Lung (tissue), 11 donors: ENCODE measurements at regions not wholly inside any gene's neighbourhood (a gene's known extent, or its start where the extent isn't known, plus 50 kb on each side); places are given as distances from the start of the nearest gene placed in this dataset.

ENCODE experiments used
- ATAC-seq: fragments of 200-7000 bp; cut with Tn5 transposase; one replicate; pipeline ENCODE4 v1.9.1; 2020; ENCODE audit warnings: moderate number of reproducible peaks; ENCODE audit not compliant: insufficient read depth, low FRiP score
- DNase-seq, 3 donors: peaks; one replicate each; pipeline ENCODE4 v3.0.0-alpha.2; 2013 to 2017
- H3K27ac ChIP-seq, 2 donors: one replicate each; pipeline ENCODE4 v1.5.1; 2013; ENCODE audit warnings: mild to moderate bottlenecking in 2 of 2, moderate library complexity in 2 of 2, control low read depth in 1 of 2, inconsistent platforms in 1 of 2, low read depth in 1 of 2, low read length in 1 of 2
- H3K27me3 ChIP-seq, 3 donors: one replicate each; pipeline ENCODE4 v1.5.1; 2013; ENCODE audit warnings: low read length in 2 of 3; ENCODE audit not compliant: control insufficient read depth in 3 of 3, insufficient read depth in 3 of 3
- H3K36me3 ChIP-seq, 4 donors: one replicate each; pipeline ENCODE4 v1.5.1; 2013; ENCODE audit warnings: low read length in 4 of 4, mild to moderate bottlenecking in 1 of 4, moderate library complexity in 1 of 4; ENCODE audit not compliant: control insufficient read depth in 4 of 4, insufficient read depth in 4 of 4
- H3K4me1 ChIP-seq, 5 donors: one replicate each; pipeline ENCODE4 v1.5.1; 2013; ENCODE audit warnings: low read length in 5 of 5, mild to moderate bottlenecking in 2 of 5, moderate library complexity in 1 of 5; ENCODE audit not compliant: control insufficient read depth in 5 of 5, insufficient read depth in 5 of 5
- H3K4me3 ChIP-seq: one replicate; pipeline ENCODE4 v1.5.1; 2013; ENCODE audit warnings: mild to moderate bottlenecking, control low read depth, moderate library complexity
- H3K9ac ChIP-seq, 2 donors: one replicate each; pipeline ENCODE4 v1.5.1; 2013; ENCODE audit warnings: low read length in 2 of 2, control low read depth in 1 of 2; ENCODE audit not compliant: insufficient read depth in 1 of 2
- H3K9me3 ChIP-seq, 4 donors: one replicate each; pipeline ENCODE4 v1.5.1; 2013; ENCODE audit warnings: low read length in 3 of 4, mild to moderate bottlenecking in 1 of 4, moderate library complexity in 1 of 4; ENCODE audit not compliant: control insufficient read depth in 4 of 4, insufficient read depth in 3 of 4
- WGBS, 2 donors: extraction: QIAGEN DNeasy Blood & Tissue Kit; methylation state at CpG; one replicate each; pipeline ENCODE4 v1.1.7; 2013; 5-methylcytosine and 5-hydroxymethylcytosine counted together
- TF ChIP-seq, protein P1 (sequence below): IDR thresholded peaks from 2 replicates; pipeline ENCODE4 v1.5.1; 2012; ENCODE audit warnings: mild to moderate bottlenecking; ENCODE audit errors: control extremely low read depth, extremely low read depth
- donor health status: control.
- donor health status: control.
- donor health status: Bipolar disorder and iron deficiency.
- donor health status: healthy.
- donor health status: DM: yes; HTN: yes; CAD: no.

DNA sequence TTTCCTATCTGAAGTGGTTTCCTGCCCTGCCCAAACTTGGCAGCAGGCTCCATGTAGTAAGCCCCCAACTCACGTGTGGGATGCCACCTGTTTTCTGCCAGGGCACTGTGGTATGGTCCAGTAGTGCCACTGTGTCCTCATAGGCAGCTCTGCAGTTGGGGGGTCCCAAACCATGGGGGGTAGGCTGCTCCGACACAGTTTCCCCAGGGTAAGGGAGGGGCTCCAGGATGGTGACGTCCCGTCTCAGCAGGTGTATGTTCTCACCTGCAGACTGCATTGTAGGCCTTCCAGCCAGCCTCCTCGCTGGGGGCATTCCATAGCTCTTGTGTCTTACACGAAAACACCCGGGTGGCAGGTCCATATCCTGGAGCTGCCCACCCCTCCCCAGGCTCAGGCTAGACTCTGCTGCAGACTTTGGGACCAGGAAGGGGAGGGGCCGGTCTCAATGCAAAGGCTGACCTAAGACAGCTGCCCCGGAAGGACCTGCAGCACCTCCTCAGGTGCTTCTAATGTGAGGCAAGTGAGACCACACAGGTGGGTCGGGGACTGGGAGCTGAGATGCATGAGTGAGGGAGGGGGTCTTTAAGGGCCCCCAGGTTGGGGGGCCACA, 330.5 kb upstream of the IRX4 start:
- WGBS, 2 donors = 76 to 78% methylated on average over 10 of the region's 10 CpGs
- Histone ChIP-seq H3K36me3 (no peaks in the 10 kb centered on the region), H3K9me3 (peaks cover 0 to 3% (median 0%) of the 10 kb centered on the region in 4 donors), H3K27ac (no peak overlapping the region), H3K4me3 (no peak overlapping the region), H3K4me1 (peaks cover 0 to 4% (median 0%) of the 10 kb centered on the region in 5 donors), H3K27me3 (peaks cover 0 to 9% (median 2%) of the 10 kb centered on the region in 3 donors), H3K9ac (no peak overlapping the region)
- ATAC-seq (no peak), DNase-seq (no peak)
- TF ChIP-seq, protein P1, sequence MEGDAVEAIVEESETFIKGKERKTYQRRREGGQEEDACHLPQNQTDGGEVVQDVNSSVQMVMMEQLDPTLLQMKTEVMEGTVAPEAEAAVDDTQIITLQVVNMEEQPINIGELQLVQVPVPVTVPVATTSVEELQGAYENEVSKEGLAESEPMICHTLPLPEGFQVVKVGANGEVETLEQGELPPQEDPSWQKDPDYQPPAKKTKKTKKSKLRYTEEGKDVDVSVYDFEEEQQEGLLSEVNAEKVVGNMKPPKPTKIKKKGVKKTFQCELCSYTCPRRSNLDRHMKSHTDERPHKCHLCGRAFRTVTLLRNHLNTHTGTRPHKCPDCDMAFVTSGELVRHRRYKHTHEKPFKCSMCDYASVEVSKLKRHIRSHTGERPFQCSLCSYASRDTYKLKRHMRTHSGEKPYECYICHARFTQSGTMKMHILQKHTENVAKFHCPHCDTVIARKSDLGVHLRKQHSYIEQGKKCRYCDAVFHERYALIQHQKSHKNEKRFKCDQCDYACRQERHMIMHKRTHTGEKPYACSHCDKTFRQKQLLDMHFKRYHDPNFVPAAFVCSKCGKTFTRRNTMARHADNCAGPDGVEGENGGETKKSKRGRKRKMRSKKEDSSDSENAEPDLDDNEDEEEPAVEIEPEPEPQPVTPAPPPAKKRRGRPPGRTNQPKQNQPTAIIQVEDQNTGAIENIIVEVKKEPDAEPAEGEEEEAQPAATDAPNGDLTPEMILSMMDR = no peak

DNA sequence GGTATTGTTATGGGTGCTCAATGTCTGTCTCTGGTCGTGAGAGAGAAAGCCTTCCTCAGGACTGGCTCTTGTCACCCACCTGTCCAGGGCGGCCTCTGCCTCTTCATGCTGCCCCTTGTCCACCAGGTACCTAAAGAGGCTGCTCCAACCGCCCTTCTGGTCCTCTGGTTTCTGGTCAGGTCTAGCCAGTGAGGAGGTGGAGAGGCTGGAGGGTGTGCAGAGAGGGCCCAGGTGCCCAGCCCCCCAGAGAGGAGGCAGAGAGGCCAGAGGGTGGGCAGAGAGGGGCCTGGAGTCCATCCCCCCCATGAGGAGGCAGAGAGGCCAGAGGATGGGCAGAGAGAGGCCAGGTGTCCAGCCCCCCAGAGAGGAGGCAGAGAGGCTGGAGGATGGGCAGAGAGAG, 329.8 kb upstream of the IRX4 start:
- Histone ChIP-seq H3K27ac (no peak overlapping the region), H3K4me1 (peaks cover 0 to 4% (median 0%) of the 10 kb centered on the region in 5 donors), H3K9ac (no peak overlapping the region), H3K36me3 (no peaks in the 10 kb centered on the region), H3K9me3 (peaks cover 0 to 3% (median 0%) of the 10 kb centered on the region in 4 donors), H3K4me3 (no peak overlapping the region), H3K27me3 (peaks cover 0 to 9% (median 2%) of the 10 kb centered on the region in 3 donors)
- no peak for DNase-seq
- ATAC-seq = no peak
- WGBS, 2 donors = 75 to 80% methylated on average over 3 of the region's 3 CpGs
- TF ChIP-seq, protein P1 = no peak

DNA sequence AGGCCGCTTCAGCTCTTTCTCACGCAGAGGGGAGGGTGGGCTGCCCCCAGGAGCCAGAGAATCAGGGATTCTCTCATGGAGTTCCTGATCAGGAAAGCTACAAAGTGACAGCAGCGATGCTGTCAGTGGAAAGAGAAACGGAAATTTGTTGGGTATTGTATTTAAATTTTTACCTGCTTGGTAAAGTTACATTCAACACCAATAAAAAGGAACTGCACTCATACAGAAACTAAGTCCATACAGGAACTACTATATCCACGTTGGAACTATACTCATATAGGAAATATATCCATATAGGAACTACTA, 325.5 kb upstream of the IRX4 start:
- H3K9me3 ChIP-seq = peaks cover 0 to 3% (median 0%) of the 10 kb centered on the region in 4 donors
- no peak overlapping the region for H3K9ac ChIP-seq
- no peaks in the 10 kb centered on the region for H3K36me3 ChIP-seq
- TF ChIP-seq, protein P1 = no peak
- no peak for ATAC-seq
- 35 to 39% methylated on average over 5 of the region's 5 CpGs for WGBS, 2 donors
- no peak overlapping the region for H3K4me3 ChIP-seq
- no peak for DNase-seq
- peaks cover 0 to 3% (median 2%) of the 10 kb centered on the region in 3 donors for H3K27me3 ChIP-seq
- no peaks in the 10 kb centered on the region for H3K4me1 ChIP-seq
- no peak overlapping the region for H3K27ac ChIP-seq
